LNCaP clone FGC (cell line): ENCODE measurements at regions not wholly inside any gene's neighbourhood (a gene's known extent, or its start where the extent isn't known, plus 50 kb on each side); places are given as distances from the start of the nearest gene placed in this dataset.

ENCODE experiments used
- DNase-seq: peaks from one replicate; pipeline ENCODE4 v3.0.0-alpha.2; 2011; ENCODE audit warnings: low read depth
- H3K4me3 ChIP-seq: 2 replicates; pipeline ENCODE4 v1.5.1; 2011; ENCODE audit warnings: mild to moderate bottlenecking, low read depth, low read length, control low read depth
- TF ChIP-seq, protein P1 (sequence below): IDR thresholded peaks from 2 replicates; pipeline ENCODE4 v1.5.1; 2012; ENCODE audit warnings: mild to moderate bottlenecking; ENCODE audit not compliant: control insufficient read depth, insufficient read depth; ENCODE audit errors: extremely low read depth

DNA sequence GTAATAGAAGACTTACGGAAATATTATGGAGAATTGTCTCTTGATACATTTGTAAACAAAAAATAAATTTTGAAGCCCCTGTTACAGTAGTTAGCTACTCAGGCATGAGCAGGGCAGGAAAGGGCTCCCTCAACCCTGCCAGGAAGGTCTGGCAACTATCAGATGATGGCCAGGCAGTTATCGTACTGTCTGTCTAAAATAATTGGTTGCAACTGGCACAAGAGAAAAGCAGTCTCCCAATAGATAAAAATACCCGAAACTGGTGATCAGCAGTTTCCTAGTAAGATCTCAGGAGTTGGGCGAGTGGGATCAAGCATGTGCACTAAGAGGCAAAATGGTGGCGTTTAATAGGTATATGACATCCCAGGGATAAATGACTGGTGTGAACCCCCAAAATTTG lies 1336.3 kb downstream of the C4orf33 start:
- TF ChIP-seq, protein P1, sequence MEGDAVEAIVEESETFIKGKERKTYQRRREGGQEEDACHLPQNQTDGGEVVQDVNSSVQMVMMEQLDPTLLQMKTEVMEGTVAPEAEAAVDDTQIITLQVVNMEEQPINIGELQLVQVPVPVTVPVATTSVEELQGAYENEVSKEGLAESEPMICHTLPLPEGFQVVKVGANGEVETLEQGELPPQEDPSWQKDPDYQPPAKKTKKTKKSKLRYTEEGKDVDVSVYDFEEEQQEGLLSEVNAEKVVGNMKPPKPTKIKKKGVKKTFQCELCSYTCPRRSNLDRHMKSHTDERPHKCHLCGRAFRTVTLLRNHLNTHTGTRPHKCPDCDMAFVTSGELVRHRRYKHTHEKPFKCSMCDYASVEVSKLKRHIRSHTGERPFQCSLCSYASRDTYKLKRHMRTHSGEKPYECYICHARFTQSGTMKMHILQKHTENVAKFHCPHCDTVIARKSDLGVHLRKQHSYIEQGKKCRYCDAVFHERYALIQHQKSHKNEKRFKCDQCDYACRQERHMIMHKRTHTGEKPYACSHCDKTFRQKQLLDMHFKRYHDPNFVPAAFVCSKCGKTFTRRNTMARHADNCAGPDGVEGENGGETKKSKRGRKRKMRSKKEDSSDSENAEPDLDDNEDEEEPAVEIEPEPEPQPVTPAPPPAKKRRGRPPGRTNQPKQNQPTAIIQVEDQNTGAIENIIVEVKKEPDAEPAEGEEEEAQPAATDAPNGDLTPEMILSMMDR: no peak
- no peak overlapping the region for H3K4me3 ChIP-seq
- no peak for DNase-seq

DNA sequence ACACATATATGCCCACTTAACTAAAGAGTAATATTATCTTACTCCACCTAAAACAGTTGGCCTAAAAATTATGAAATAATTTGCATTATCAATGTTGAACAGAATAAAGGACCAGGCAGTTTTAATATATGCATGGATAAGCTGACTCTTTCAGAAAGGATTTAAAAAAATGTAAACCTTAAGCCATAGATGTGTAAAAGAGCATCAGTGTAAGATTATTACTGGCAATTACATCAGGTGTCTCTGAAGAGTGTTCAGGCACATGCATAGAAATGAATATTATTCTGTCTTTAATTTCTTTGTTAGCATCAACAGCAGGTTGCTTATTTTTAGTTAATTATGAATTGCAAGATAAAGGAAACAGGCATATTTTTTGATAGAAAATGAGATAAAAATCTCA lies 1353.8 kb downstream of the C4orf33 start:
- no peak for DNase-seq
- no peak overlapping the region for H3K4me3 ChIP-seq
- TF ChIP-seq, protein P1: no peak

DNA sequence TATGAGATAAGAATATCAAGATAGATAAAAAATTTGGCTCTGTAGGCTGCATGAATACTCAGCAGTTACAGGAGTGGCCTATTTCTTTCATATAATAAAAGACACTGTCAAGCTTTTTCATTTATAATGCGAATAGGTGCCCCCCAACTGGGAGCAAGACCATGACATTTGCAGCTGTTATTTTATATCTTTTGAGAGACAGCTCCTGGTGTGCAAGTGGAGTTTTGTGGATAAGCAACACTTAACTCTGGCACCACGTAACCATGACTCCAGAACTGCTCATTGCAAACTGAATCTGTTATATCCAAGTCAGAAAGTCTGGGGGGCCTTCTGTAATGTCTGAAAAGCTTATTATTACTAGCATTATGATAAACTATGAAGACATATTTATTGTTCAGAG lies 1372.4 kb downstream of the C4orf33 start:
- DNase-seq: no peak
- TF ChIP-seq, protein P1: no peak
- no peak overlapping the region for H3K4me3 ChIP-seq

DNA sequence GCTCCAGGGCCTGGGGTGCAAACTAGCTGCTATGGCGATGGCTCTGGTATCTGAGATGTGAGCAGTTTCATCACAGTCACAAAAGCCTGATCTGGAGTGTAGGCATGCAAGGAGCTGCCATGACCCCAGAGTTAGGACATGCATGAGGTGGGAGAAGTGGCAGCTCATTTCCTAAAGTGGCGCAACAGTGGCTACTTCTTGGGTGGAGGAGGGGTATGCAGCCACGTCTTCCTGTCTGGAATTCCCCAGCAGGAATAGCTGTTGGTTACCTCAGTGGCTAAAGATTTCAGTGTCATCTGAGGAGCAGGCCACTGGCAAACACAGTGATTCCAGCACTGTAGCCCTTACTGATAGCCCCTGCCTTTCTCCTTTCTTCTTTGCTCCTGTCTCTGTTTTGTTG lies 1382.5 kb downstream of the C4orf33 start:
- DNase-seq: no peak
- H3K4me3 ChIP-seq: no peak overlapping the region
- TF ChIP-seq, protein P1: no peak

DNA sequence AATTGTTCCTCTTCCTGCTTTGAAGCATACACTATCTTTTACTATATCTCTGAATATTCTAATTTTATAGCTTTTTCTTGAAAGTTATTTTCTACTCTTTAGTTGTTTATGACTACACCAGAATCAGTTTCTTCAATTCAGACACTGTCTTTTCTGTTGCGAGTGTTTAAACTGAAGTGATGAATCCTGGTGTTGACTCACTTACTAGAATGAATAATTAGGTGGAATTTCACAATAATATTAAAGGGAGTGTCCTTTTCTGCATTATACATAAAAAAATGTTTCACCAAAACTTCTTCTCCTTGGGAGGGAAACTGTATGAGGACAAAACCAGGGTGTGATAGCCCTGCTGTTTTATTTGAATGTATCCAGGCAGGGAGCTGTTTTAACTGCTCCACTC lies 1383.1 kb downstream of the C4orf33 start:
- no peak for DNase-seq
- TF ChIP-seq, protein P1: no peak
- H3K4me3 ChIP-seq: no peak overlapping the region

DNA sequence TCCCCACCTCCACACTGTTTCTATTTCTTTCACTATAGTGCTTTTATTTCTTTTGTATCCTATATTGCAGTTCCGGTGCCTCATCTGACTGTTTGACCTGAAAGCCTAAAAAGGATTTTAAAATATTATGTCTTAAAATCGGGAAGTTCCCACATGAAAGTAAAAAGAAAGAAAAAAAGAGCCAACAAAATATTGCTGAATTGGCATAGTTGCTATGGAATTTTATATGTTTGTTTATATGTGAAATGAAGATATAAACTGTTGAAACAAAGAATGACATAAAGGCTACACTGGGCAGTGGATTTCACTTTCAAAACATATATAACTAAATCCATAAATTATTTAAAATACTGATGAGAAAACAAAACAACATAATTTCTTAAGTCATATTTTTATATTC lies 1383.7 kb downstream of the C4orf33 start:
- TF ChIP-seq, protein P1: no peak
- no peak overlapping the region for H3K4me3 ChIP-seq
- DNase-seq: no peak

DNA sequence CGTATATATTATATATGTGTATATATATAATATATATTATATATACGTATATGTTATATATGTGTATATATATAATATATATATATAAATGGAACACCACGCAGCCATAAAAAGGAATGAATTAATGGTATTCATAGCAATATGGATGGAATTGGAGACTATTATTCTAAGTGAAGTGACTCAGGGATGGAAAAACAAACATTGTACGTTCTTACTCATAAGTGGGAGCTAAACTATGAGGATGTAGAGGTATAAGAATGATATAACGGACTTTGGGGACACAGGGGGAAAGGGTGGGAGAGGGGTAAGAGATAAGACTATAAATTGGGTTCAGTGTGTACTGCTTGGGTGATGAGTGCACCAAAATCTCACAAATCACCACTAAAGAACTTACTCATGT lies 1388.9 kb downstream of the C4orf33 start:
- H3K4me3 ChIP-seq: no peak overlapping the region
- no peak for DNase-seq
- TF ChIP-seq, protein P1: no peak
